Endothelial cell of umbilical vein (primary cell): ENCODE measurements at regions not wholly inside any gene's neighbourhood (a gene's known extent, or its start where the extent isn't known, plus 50 kb on each side); places are given as distances from the start of the nearest gene placed in this dataset.

Source experiments
- BruUV-seq: library from RNA; stranded (reverse); fragments of 400-500 nt; replicated peaks from 2 replicates; lab custom pipeline; 2021; lab: Mats Ljungman, UMichigan
- CTCF ChIA-PET: fragments of 300-600, 350-600 bp; sonication (Branson Sonifier 250); formaldehyde crosslinking; loops from one replicate; lab custom pipeline; 2021; ENCODE audit warnings: antibody characterized with exemption, inconsistent platforms; lab: Charles Lee
- POLR2A ChIA-PET: fragments of 300-600, 350-600 bp; sonication (Branson Sonifier 250); formaldehyde crosslinking; loops from one replicate; lab custom pipeline; 2021; ENCODE audit warnings: antibody characterized with exemption, inconsistent platforms; lab: Charles Lee
- DNase-seq: peaks from one replicate; pipeline ENCODE4 v3.0.0-alpha.2; 2011; ENCODE audit warnings: low read depth, low spot score
- FAIRE-seq: peaks from 2 replicates; lab custom pipeline; 2011; peaks lifted over from hg19 to GRCh38; lab: Jason Lieb, UNC
- H2AFZ ChIP-seq: 2 replicates; pipeline ENCODE4 v1.6.0; 2012; ENCODE audit warnings: low read depth, low read length, control low read depth, inconsistent platforms
- H3K27ac ChIP-seq: 2 replicates; pipeline ENCODE4 v1.5.1; 2011; ENCODE audit warnings: low read depth, mild to moderate bottlenecking, control low read depth, low read length, moderate library complexity; ENCODE audit not compliant: insufficient read depth
- H3K27me3 ChIP-seq, 2 experiments: 2 replicates each; pipeline versions ENCODE4 v1.6.0 to v1.6.1; 2011; ENCODE audit warnings: low read length in 2 of 2, mixed read lengths in 1 of 2; ENCODE audit not compliant: control insufficient read depth in 2 of 2, insufficient read depth in 2 of 2
- H3K36me3 ChIP-seq, 2 experiments: 2 replicates in 1 of 2; 3 replicates in 1 of 2; pipeline ENCODE4 v1.5.1; 2011; ENCODE audit warnings: low read length in 2 of 2, mild to moderate bottlenecking in 1 of 2, moderate library complexity in 1 of 2; ENCODE audit not compliant: control insufficient read depth in 2 of 2, insufficient read depth in 2 of 2; ENCODE audit errors: extremely low read depth in 1 of 2
- H3K4me1 ChIP-seq: 3 replicates; pipeline ENCODE4 v1.5.1; 2011; ENCODE audit warnings: mild to moderate bottlenecking, low read length; ENCODE audit not compliant: control insufficient read depth, insufficient read depth; ENCODE audit errors: extremely low read depth
- H3K4me2 ChIP-seq: 2 replicates; pipeline ENCODE4 v1.6.1; 2011; ENCODE audit warnings: low read length, control low read depth, mixed read lengths; ENCODE audit not compliant: insufficient read depth
- H3K4me3 ChIP-seq, 3 experiments: fragments of 200-600 bp in 1 of 3; sonication (generic), shearing (Covaris generic) in 1 of 3; replicated peaks in 1 of 3; 2 replicates each; pipeline ENCODE4 v1.5.1; 2011 to 2016; ENCODE audit warnings: control low read depth in 3 of 3, low read length in 3 of 3, mild to moderate bottlenecking in 2 of 3, inconsistent platforms in 1 of 3, low read depth in 1 of 3, moderate library complexity in 1 of 3; ENCODE audit not compliant: insufficient read depth in 1 of 3
- H3K79me2 ChIP-seq: 2 replicates; pipeline ENCODE4 v1.6.0; 2012; ENCODE audit warnings: low read length, inconsistent platforms; ENCODE audit not compliant: control insufficient read depth, insufficient read depth
- H3K9ac ChIP-seq: replicated peaks from 2 replicates; pipeline ENCODE3; 2011; ENCODE audit warnings: low read length, control low read depth; ENCODE audit not compliant: insufficient read depth; ENCODE audit errors: extremely low read depth
- H3K9me1 ChIP-seq: replicated peaks from 3 replicates; pipeline ENCODE4 v1.6.0; 2011; ENCODE audit warnings: mild to moderate bottlenecking, low read length; ENCODE audit not compliant: control insufficient read depth, insufficient read depth; ENCODE audit errors: extremely low read depth
- H3K9me3 ChIP-seq: replicated peaks from 2 replicates; pipeline ENCODE4 v1.5.1; 2012; ENCODE audit warnings: low read length, inconsistent platforms; ENCODE audit not compliant: control insufficient read depth, insufficient read depth
- H4K20me1 ChIP-seq: replicated peaks from 2 replicates; pipeline ENCODE3; 2011; ENCODE audit warnings: mild to moderate bottlenecking, low read length; ENCODE audit not compliant: control insufficient read depth, insufficient read depth; ENCODE audit errors: extremely low read depth
- EZH2 ChIP-seq: IDR thresholded peaks from 2 replicates; pipeline ENCODE4 v1.6.1; 2012; ENCODE audit warnings: borderline replicate concordance, low read depth, mild to moderate bottlenecking, moderate library complexity, low read length, inconsistent platforms; ENCODE audit not compliant: severe bottlenecking
- FOS ChIP-seq: IDR thresholded peaks from 2 replicates; pipeline ENCODE4 v1.6.1; 2011; ENCODE audit warnings: mild to moderate bottlenecking, low read length, moderate library complexity, borderline replicate concordance; ENCODE audit not compliant: insufficient read depth
- GATA2 ChIP-seq: IDR thresholded peaks from 2 replicates; pipeline ENCODE4 v1.7.0; 2011; ENCODE audit warnings: low read depth, mild to moderate bottlenecking, moderate library complexity, mixed read lengths, low read length; ENCODE audit not compliant: insufficient read length, insufficient read depth
- JUN ChIP-seq: IDR thresholded peaks from 2 replicates; pipeline ENCODE4 v1.6.1; 2011; ENCODE audit warnings: borderline replicate concordance, low read depth; ENCODE audit not compliant: insufficient read length, insufficient read depth
- MAX ChIP-seq: IDR thresholded peaks from 2 replicates; pipeline ENCODE4 v1.6.1; 2011; ENCODE audit not compliant: insufficient read depth, insufficient read length
- MYC ChIP-seq: IDR thresholded peaks from one replicate; pipeline ENCODE4 v1.6.1; 2011; ENCODE audit warnings: mild to moderate bottlenecking, low read depth, low read length
- POLR2A ChIP-seq: IDR thresholded peaks from 2 replicates; pipeline ENCODE4 v1.6.1; 2012; ENCODE audit warnings: low read depth, mild to moderate bottlenecking, control low read depth, low read length
- POLR2AphosphoS5 ChIP-seq: IDR thresholded peaks from 2 replicates; pipeline ENCODE4 v1.6.1; 2012; ENCODE audit warnings: low read depth, mild to moderate bottlenecking, control low read depth, low read length, moderate library complexity; ENCODE audit not compliant: insufficient read depth
- dilution Hi-C: fragments of 300-500 bp; cut with MboI; formaldehyde crosslinking; loops from one replicate; pipeline ENCODE4 v1.15.0; 2019; ENCODE audit warnings: low sequenced_read_pairs; ENCODE audit not compliant: extremely low pct_ligation_motif_present
- intact Hi-C: fragments of 100-400 bp; cut with micrococcal nuclease; formaldehyde crosslinking; loops from one replicate; pipeline ENCODE4 v1.10.0; 2022
- TF ChIP-seq, protein P1 (sequence below), 2 donors: IDR thresholded peaks; 1 replicate in 1 of 2; 2 replicates in 1 of 2; pipeline ENCODE4 v1.5.1; 2011; ENCODE audit warnings: low read length in 2 of 2, mild to moderate bottlenecking in 2 of 2, moderate library complexity in 2 of 2, control low read depth in 1 of 2, inconsistent platforms in 1 of 2, low read depth in 1 of 2; ENCODE audit not compliant: insufficient read depth in 1 of 2; ENCODE audit errors: extremely low read depth in 1 of 2

DNA sequence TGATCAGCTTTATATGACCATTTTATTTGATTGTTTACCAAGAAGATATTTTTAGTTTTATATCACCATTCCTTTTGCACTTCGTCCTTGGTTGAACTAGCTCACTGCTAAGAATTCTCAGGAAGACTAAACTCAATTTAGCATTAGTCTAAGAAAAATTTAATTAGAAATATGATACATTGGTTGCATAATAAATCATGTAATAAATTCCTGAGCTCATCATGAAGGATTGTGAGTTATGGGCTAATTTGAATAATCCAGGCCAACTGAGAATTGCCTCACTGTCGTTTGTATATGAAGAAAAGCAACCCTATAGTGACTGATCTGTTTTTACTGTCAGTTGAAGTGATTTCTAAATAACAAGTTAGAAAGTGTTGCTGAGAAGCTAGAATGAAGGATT is 725.5 kb downstream of the DNAJB9 start:
- Histone ChIP-seq H4K20me1 (no peaks in the 10 kb centered on the region), H3K27ac (no peak overlapping the region), H3K9me3 (no peaks in the 10 kb centered on the region), H3K79me2 (no peaks in the 10 kb centered on the region), H3K4me3 (no peak overlapping the region), H3K27me3 (no peaks in the 10 kb centered on the region), H2AFZ (no peak overlapping the region), H3K9me1 (no peaks in the 10 kb centered on the region), H3K4me2 (no peak overlapping the region), H3K4me1 (no peaks in the 10 kb centered on the region), H3K36me3 (no peaks in the 10 kb centered on the region), H3K9ac (no peak overlapping the region)
- TF ChIP-seq POLR2AphosphoS5 (no peak), JUN (no peak), GATA2 (no peak)
- intact Hi-C loops: no loop called here
- DNase-seq (no peak), FAIRE-seq (no peak)
- ChIA-PET POLR2A (no interaction called here), CTCF (no interaction called here)
- no TSS peak for BruUV-seq
- dilution Hi-C loops: no loop called here

- CTCF ChIA-PET: no interaction called here
- H3K9me3 ChIP-seq: no peaks in the 10 kb centered on the region
- no peaks in the 10 kb centered on the region for H3K36me3 ChIP-seq
- no peak overlapping the region for H3K4me3 ChIP-seq
- no peaks in the 10 kb centered on the region for H3K79me2 ChIP-seq
- H2AFZ ChIP-seq: no peak overlapping the region
- no peaks in the 10 kb centered on the region for H3K4me1 ChIP-seq
- H3K27ac ChIP-seq: no peak overlapping the region
- no TSS peak for BruUV-seq
- POLR2A ChIA-PET: no interaction called here
- H3K9ac ChIP-seq: no peak overlapping the region
- no peak for FAIRE-seq
- intact Hi-C loops (no loop called here), dilution Hi-C loops (no loop called here)
- no peak for DNase-seq
- no peaks in the 10 kb centered on the region for H3K9me1 ChIP-seq
- H3K4me2 ChIP-seq: no peak overlapping the region
- H3K27me3 ChIP-seq: no peaks in the 10 kb centered on the region
- H4K20me1 ChIP-seq: no peaks in the 10 kb centered on the region
- TF ChIP-seq MYC (no peak), POLR2AphosphoS5 (no peak), EZH2 (no peak), GATA2 (no peak), POLR2A (no peak), FOS (no peak), MAX (no peak), JUN (no peak)
- TF ChIP-seq, protein P1, sequence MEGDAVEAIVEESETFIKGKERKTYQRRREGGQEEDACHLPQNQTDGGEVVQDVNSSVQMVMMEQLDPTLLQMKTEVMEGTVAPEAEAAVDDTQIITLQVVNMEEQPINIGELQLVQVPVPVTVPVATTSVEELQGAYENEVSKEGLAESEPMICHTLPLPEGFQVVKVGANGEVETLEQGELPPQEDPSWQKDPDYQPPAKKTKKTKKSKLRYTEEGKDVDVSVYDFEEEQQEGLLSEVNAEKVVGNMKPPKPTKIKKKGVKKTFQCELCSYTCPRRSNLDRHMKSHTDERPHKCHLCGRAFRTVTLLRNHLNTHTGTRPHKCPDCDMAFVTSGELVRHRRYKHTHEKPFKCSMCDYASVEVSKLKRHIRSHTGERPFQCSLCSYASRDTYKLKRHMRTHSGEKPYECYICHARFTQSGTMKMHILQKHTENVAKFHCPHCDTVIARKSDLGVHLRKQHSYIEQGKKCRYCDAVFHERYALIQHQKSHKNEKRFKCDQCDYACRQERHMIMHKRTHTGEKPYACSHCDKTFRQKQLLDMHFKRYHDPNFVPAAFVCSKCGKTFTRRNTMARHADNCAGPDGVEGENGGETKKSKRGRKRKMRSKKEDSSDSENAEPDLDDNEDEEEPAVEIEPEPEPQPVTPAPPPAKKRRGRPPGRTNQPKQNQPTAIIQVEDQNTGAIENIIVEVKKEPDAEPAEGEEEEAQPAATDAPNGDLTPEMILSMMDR (IDR thresholded peaks at IDR 0.05; ENCODE audit: extremely low read depth in 1 of 2, insufficient read depth in 1 of 2, low read depth in 1 of 2, low read length in 2 of 2): no peak
Measured at GRCh38 chr7:109308816-109309215, 739.1 kb downstream of the DNAJB9 start.
